Ecto neural progenitor cell (in vitro differentiated cells): ENCODE measurements at regions not wholly inside any gene's neighbourhood (a gene's known extent, or its start where the extent isn't known, plus 50 kb on each side); places are given as distances from the start of the nearest gene placed in this dataset.
"Not testable (repeated sequence)": the region's sequence is repeated elsewhere in the genome, so short reads cannot be mapped to it uniquely, and the experiment has no call there.

Experiments used
- DNase-seq: peaks from one replicate; pipeline ENCODE4 v3.0.0-alpha.2; 2018; ENCODE audit warnings: low spot score

- DNase-seq = no peak
Observed at GRCh38 chr12:23361971-23362370, 587.5 kb downstream of the SOX5 start.

- no peak for DNase-seq
Observed at GRCh38 chr12:23368590-23368989, 580.9 kb downstream of the SOX5 start.

- DNase-seq = no peak
Observed at GRCh38 chr12:23375621-23376020, 573.8 kb downstream of the SOX5 start.

- no peak for DNase-seq
Observed at GRCh38 chr12:23376238-23376637, 573.2 kb downstream of the SOX5 start.

GRCh38 chr12:23380419-23381100, 568.9 kb downstream of the SOX5 start:
- DNase-seq = no peak

- not testable (repeated sequence) for DNase-seq
Observed at GRCh38 chr12:23388898-23389297, 560.6 kb downstream of the SOX5 start.

GRCh38 chr12:23389315-23389714, 560.2 kb downstream of the SOX5 start:
- not testable (repeated sequence) for DNase-seq

GRCh38 chr12:23399402-23399933, 550.0 kb downstream of the SOX5 start:
- DNase-seq = no peak

GRCh38 chr12:23415180-23415579, 534.3 kb downstream of the SOX5 start:
- no peak for DNase-seq

- no peak for DNase-seq
Observed at GRCh38 chr12:23421556-23421955, 527.9 kb downstream of the SOX5 start.

GRCh38 chr12:23423097-23423687, 526.3 kb downstream of the SOX5 start:
- DNase-seq = no peak

- DNase-seq = no peak
Observed at GRCh38 chr12:23423796-23424195, 525.7 kb downstream of the SOX5 start.

GRCh38 chr12:23424685-23425084, 524.8 kb downstream of the SOX5 start:
- DNase-seq = no peak

- DNase-seq = no peak
Observed at GRCh38 chr12:23426328-23426727, 523.1 kb downstream of the SOX5 start.

GRCh38 chr12:23428758-23429157, 520.7 kb downstream of the SOX5 start:
- no peak for DNase-seq

- DNase-seq = no peak
Observed at GRCh38 chr12:23431006-23431405, 518.5 kb downstream of the SOX5 start.

GRCh38 chr12:23433121-23433520, 516.3 kb downstream of the SOX5 start:
- no peak for DNase-seq

- DNase-seq = no peak
Observed at GRCh38 chr12:23434154-23434553, 515.3 kb downstream of the SOX5 start.

- no peak for DNase-seq
Observed at GRCh38 chr12:23446746-23447145, 502.7 kb downstream of the SOX5 start.

- no peak for DNase-seq
Observed at GRCh38 chr12:23450810-23451209, 498.7 kb downstream of the SOX5 start.

GRCh38 chr12:23455283-23455682, 494.2 kb downstream of the SOX5 start:
- DNase-seq = no peak

- no peak for DNase-seq
Observed at GRCh38 chr12:23458640-23459039, 490.8 kb downstream of the SOX5 start.

GRCh38 chr12:23462546-23462945, 486.9 kb downstream of the SOX5 start:
- DNase-seq = no peak

GRCh38 chr12:23463172-23463571, 486.3 kb downstream of the SOX5 start:
- no peak for DNase-seq
